Gastrocnemius medialis (tissue), 4 donors: ENCODE measurements at regions not wholly inside any gene's neighbourhood (a gene's known extent, or its start where the extent isn't known, plus 50 kb on each side); places are given as distances from the start of the nearest gene placed in this dataset.

Experiments used
- ATAC-seq, 2 donors: fragments of 150-250 bp; one replicate each; pipeline ENCODE4 v1.9.1; 2016
- DNase-seq, 2 donors: peaks; one replicate each; pipeline ENCODE4 v3.0.0-alpha.2; 2019
- H3K27ac ChIP-seq, 4 donors: fragments of 200-600 bp; sonication (generic); 1 replicate in 1 of 4; 2 replicates in 3 of 4; pipeline ENCODE4 v1.5.1; 2016 to 2018; ENCODE audit warnings: mild to moderate bottlenecking in 2 of 4, moderate library complexity in 1 of 4
- H3K27me3 ChIP-seq, 3 donors: fragments of 200-600 bp; sonication (generic) in 2 of 3; 1 replicate in 1 of 3; 2 replicates in 2 of 3; pipeline versions ENCODE4 v1.5.1 to v1.6.0; 2016 to 2019; ENCODE audit warnings: mild to moderate bottlenecking in 1 of 3, moderate library complexity in 1 of 3
- H3K36me3 ChIP-seq, 2 donors: fragments of 200-600 bp; sonication (generic) in 1 of 2; one replicate each; pipeline ENCODE4 v1.5.1; 2017 to 2018
- H3K4me1 ChIP-seq, 2 donors: fragments of 200-600 bp; sonication (generic) in 1 of 2; one replicate each; pipeline ENCODE4 v1.5.1; 2016 to 2017; ENCODE audit warnings: mild to moderate bottlenecking in 2 of 2
- H3K4me3 ChIP-seq, 4 donors: fragments of 200-600 bp; sonication (generic) in 3 of 4; 1 replicate in 1 of 4; 2 replicates in 3 of 4; pipeline ENCODE4 v1.5.1; 2016 to 2019; ENCODE audit warnings: mild to moderate bottlenecking in 2 of 4
- H3K9me3 ChIP-seq, 3 donors: fragments of 200-600 bp; sonication (generic) in 2 of 3; 1 replicate in 1 of 3; 2 replicates in 2 of 3; pipeline ENCODE4 v1.5.1; 2016 to 2019
- POLR2A ChIP-seq, 2 donors: fragments of 450-650 bp; IDR thresholded peaks; one replicate each; pipeline ENCODE4 v1.6.1; 2017; ENCODE audit warnings: antibody characterized with exemption in 2 of 2, mild to moderate bottlenecking in 2 of 2, moderate library complexity in 2 of 2
- in situ Hi-C, 4 donors: fragments of 200-750 bp; cut with MboI; loops; one replicate each; pipeline versions ENCODE4 v1.15.0 to v1.8.0; 2017; ENCODE audit warnings: low sequenced_read_pairs in 4 of 4
- intact Hi-C: fragments of 100-400 bp; cut with DNase I; formaldehyde crosslinking; loops from one replicate; pipeline ENCODE4 v1.15.1; 2023; ENCODE audit warnings: low total_unique reads
- TF ChIP-seq, protein P1 (sequence below), 5 experiments: fragments of 450-650 bp in 3 of 5; fragments of 200-600 bp in 2 of 5; sonication (generic) in 2 of 5; IDR thresholded peaks in 4 of 5; conservative IDR thresholded peaks in 1 of 5; 1 replicate in 4 of 5; 2 replicates in 1 of 5; pipeline ENCODE4 v1.5.1; 2016 to 2019; ENCODE audit warnings: antibody characterized with exemption in 5 of 5, mild to moderate bottlenecking in 3 of 5, moderate library complexity in 3 of 5

DNA sequence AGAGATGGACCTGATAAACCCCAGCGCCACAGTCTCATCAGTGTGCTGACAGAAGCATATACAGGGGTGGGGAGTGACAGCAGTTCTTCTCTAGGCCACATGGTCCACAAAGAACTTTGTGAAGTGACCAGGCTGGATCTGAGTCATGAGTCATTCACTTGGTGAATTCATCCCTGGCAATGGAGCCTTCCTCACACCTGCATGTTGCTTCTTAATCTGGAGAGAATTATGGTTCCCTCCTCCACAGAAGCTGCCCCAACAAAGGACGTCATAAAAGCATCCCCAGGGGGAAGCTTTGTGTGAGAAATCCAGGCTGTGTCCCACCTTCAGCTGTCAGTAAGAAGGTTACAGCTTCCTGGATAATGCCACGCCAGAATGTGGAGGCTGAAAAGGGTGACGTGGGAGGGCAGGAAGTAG is 215.6 kb upstream of the MAF start:
- in situ Hi-C loops: no loop called here
- H3K36me3 ChIP-seq: no peaks in the 10 kb centered on the region
- DNase-seq (peak in 1 of 2 donors; percentile 22), ATAC-seq (peak in 1 of 2 donors; percentile 18)
- H3K27me3 ChIP-seq: no peaks in the 10 kb centered on the region
- no peak overlapping the region for H3K27ac ChIP-seq
- H3K9me3 ChIP-seq: no peaks in the 10 kb centered on the region
- no peak overlapping the region for H3K4me3 ChIP-seq
- intact Hi-C loops: no loop called here
- H3K4me1 ChIP-seq: no peaks in the 10 kb centered on the region
- TF ChIP-seq, protein P1, sequence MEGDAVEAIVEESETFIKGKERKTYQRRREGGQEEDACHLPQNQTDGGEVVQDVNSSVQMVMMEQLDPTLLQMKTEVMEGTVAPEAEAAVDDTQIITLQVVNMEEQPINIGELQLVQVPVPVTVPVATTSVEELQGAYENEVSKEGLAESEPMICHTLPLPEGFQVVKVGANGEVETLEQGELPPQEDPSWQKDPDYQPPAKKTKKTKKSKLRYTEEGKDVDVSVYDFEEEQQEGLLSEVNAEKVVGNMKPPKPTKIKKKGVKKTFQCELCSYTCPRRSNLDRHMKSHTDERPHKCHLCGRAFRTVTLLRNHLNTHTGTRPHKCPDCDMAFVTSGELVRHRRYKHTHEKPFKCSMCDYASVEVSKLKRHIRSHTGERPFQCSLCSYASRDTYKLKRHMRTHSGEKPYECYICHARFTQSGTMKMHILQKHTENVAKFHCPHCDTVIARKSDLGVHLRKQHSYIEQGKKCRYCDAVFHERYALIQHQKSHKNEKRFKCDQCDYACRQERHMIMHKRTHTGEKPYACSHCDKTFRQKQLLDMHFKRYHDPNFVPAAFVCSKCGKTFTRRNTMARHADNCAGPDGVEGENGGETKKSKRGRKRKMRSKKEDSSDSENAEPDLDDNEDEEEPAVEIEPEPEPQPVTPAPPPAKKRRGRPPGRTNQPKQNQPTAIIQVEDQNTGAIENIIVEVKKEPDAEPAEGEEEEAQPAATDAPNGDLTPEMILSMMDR (IDR thresholded peaks at IDR 0.05 in 4 of 5, conservative IDR thresholded peaks at IDR 0.05 in 1 of 5): no peak
- no peak for TF ChIP-seq POLR2A (IDR thresholded peaks at IDR 0.05)

DNA sequence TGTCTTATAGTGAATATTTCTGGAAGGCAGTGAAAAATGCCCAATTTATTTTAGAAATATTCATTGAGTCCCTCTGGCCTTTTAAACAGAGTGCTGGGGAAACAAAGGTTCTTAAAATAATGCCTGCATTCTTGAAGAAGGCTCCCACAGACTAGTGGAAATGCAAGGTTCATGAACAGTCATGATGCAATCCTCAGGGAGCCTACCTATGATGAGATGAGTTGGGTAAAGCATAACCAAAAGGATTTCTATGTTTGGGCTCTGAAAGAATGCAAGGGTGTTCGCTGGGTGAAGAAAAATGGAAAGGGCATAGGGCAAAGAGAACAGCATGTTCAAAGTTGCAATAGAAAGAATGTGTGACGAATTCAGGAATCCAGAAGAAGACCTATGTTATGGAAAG is 214.5 kb upstream of the MAF start:
- Histone ChIP-seq H3K27ac (no peak overlapping the region), H3K36me3 (no peaks in the 10 kb centered on the region), H3K9me3 (no peaks in the 10 kb centered on the region), H3K4me1 (no peaks in the 10 kb centered on the region), H3K4me3 (no peak overlapping the region), H3K27me3 (no peaks in the 10 kb centered on the region)
- ATAC-seq: no peak
- intact Hi-C loops: no loop called here
- in situ Hi-C loops: no loop called here
- no peak for DNase-seq
- TF ChIP-seq POLR2A (IDR thresholded peaks at IDR 0.05): no peak
- TF ChIP-seq, protein P1 (IDR thresholded peaks at IDR 0.05 in 4 of 5, conservative IDR thresholded peaks at IDR 0.05 in 1 of 5): no peak

DNA sequence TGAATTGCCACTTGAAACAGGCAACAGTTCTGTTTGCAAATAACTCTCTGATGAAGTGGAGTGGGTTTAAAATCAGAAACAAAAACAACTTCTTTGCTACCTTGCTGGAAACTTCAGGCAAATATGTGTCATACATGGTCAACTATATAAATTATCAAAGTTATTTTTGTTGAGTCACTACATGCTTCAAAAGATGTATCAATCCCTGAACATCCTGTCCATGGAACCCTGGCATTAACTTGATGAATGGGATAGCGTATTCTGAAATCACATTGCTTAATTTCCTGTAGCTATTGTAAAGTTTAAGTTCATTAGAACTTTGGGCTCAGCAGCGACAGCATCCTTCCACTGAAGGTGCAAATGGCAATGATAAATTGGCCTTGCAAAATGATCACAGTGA is 213.6 kb upstream of the MAF start:
- no peak overlapping the region for H3K27ac ChIP-seq
- H3K36me3 ChIP-seq: no peaks in the 10 kb centered on the region
- H3K4me1 ChIP-seq: no peaks in the 10 kb centered on the region
- H3K27me3 ChIP-seq: no peaks in the 10 kb centered on the region
- no peak for TF ChIP-seq POLR2A (IDR thresholded peaks at IDR 0.05)
- intact Hi-C loops (no loop called here), in situ Hi-C loops (no loop called here)
- H3K9me3 ChIP-seq: no peaks in the 10 kb centered on the region
- H3K4me3 ChIP-seq: no peak overlapping the region
- ATAC-seq: no peak
- no peak for DNase-seq

DNA sequence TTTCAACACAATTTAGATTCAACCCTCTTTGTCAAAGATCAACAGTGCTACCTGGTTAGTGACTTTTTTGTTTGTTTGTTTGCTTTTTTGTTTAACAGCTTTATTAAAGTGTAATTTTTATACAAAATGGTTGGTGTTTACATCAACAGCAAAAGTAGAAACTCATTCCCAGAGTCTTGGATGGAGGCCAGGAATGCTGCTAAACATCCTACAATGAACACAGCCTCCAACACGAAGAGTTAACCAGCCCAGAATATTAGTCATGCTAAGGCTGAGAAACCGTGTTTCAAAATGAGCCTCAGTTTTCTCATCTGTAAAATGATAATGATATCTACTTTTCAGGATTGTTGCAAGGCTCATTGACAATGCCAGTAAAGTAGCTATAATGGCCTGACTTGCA is 211.0 kb upstream of the MAF start:
- in situ Hi-C loops (no loop called here), intact Hi-C loops (no loop called here)
- ATAC-seq: no peak
- no peaks in the 10 kb centered on the region for H3K27me3 ChIP-seq
- TF ChIP-seq, protein P1 (IDR thresholded peaks at IDR 0.05 in 4 of 5, conservative IDR thresholded peaks at IDR 0.05 in 1 of 5): no peak
- TF ChIP-seq POLR2A (IDR thresholded peaks at IDR 0.05): no peak
- DNase-seq: no peak
- H3K36me3 ChIP-seq: no peaks in the 10 kb centered on the region
- H3K9me3 ChIP-seq: no peaks in the 10 kb centered on the region
- H3K4me1 ChIP-seq: no peaks in the 10 kb centered on the region
- H3K4me3 ChIP-seq: no peak overlapping the region
- no peak overlapping the region for H3K27ac ChIP-seq

DNA sequence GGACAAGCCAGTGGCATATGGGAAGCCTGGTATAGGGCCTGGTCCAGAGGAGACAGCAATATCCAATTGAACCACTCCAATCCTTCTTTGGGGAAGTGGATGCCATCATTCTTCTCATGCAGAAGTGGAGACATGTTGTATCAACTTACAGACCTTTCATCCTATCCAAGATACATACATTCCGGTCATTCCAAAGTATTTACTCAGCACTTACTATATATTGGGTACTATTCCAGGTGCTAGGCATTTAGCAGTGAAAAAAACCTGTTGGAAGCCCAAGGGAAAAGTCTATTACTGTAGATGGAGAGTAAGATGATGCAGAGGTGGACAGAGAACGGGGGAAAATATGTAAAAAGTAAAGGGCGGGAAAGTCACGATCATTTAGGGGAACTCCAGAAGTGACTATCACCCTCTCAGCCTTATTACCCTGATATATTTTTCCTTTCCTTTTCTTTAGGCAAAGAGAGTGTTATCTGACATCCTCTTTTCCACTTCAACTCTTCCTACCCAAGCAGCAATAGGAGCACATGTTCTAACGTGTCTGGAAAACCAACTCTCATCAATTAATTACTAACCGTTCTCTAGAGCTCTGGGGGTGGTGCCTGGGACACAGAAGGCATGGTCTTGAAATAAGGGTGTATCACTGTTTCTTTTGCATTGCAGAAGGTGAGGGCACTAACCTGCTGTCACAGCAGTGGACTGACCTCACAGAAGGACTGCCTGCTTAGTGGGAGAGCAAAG is 210.1 kb upstream of the MAF start:
- no peak for ATAC-seq
- no peak for DNase-seq
- no peak overlapping the region for H3K27ac ChIP-seq
- no peaks in the 10 kb centered on the region for H3K9me3 ChIP-seq
- intact Hi-C loops: no loop called here
- no peaks in the 10 kb centered on the region for H3K36me3 ChIP-seq
- no peak for TF ChIP-seq POLR2A (IDR thresholded peaks at IDR 0.05)
- TF ChIP-seq, protein P1 (IDR thresholded peaks at IDR 0.05 in 4 of 5, conservative IDR thresholded peaks at IDR 0.05 in 1 of 5): no peak
- no peak overlapping the region for H3K4me3 ChIP-seq
- H3K4me1 ChIP-seq: no peaks in the 10 kb centered on the region
- in situ Hi-C loops: no loop called here
- no peaks in the 10 kb centered on the region for H3K27me3 ChIP-seq
